Skeletal muscle satellite cell (primary cell): ENCODE measurements at regions not wholly inside any gene's neighbourhood (a gene's known extent, or its start where the extent isn't known, plus 50 kb on each side); places are given as distances from the start of the nearest gene placed in this dataset.

Experiments used
- H3K27me3 ChIP-seq: 2 replicates; pipeline ENCODE4 v1.7.0; 2013; ENCODE audit warnings: low read length; ENCODE audit not compliant: control insufficient read depth, insufficient read depth
- H3K36me3 ChIP-seq: 2 replicates; pipeline ENCODE4 v1.7.0; 2013; ENCODE audit warnings: mild to moderate bottlenecking, control low read depth, low read length; ENCODE audit not compliant: insufficient read depth
- H3K4me1 ChIP-seq: 2 replicates; pipeline ENCODE4 v1.7.0; 2013; ENCODE audit warnings: low read length; ENCODE audit not compliant: control insufficient read depth, insufficient read depth
- H3K4me2 ChIP-seq: 2 replicates; pipeline ENCODE4 v1.7.0; 2013; ENCODE audit warnings: mild to moderate bottlenecking, low read length
- H3K4me3 ChIP-seq: 2 replicates; pipeline ENCODE4 v1.7.0; 2013; ENCODE audit warnings: low read length
- H3K9ac ChIP-seq: 2 replicates; pipeline ENCODE4 v1.7.0; 2013; ENCODE audit warnings: mild to moderate bottlenecking, low read depth, low read length, moderate library complexity
- H3K9me3 ChIP-seq: replicated peaks from 2 replicates; pipeline ENCODE4 v1.7.0; 2013; ENCODE audit warnings: mild to moderate bottlenecking, control low read depth, low read length

DNA sequence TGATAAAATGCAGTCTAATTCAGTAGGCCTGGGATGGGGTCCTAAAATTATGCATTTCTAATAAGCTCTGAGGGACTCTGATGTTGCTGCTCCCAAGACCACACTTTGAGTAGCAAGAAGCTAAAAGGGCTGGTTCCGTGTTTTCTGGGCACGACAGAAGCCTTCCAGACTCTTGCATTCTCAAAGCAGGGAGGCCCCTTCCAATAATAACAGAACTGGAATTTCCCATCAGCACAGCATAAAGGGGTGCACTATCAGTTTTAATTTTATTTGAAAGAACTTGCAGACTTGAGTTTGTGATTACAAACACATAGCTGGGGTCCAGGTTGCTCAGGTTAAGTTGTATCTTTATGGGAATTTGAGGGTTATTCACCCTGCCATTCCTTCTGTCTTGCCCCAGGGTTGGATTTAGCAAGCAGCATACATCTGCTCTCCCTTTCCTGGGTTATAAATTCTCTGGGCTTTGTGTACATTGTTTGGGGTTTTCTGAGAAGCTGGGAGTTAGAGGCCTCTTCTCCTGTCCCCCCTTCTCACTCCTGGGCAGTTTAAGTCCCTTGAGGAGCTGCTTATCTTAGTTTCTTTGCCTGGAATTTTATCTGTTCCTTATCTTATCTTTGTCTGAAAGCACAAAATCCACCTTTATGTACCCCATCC is 94.2 kb upstream of the SLC2A1 start:
- Histone ChIP-seq H3K27me3 (peaks cover 26% of the 10 kb centered on the region), H3K36me3 (no peaks in the 10 kb centered on the region), H3K9me3 (no peaks in the 10 kb centered on the region), H3K9ac (no peak overlapping the region), H3K4me3 (no peak overlapping the region), H3K4me2 (no peak overlapping the region), H3K4me1 (no peaks in the 10 kb centered on the region)

DNA sequence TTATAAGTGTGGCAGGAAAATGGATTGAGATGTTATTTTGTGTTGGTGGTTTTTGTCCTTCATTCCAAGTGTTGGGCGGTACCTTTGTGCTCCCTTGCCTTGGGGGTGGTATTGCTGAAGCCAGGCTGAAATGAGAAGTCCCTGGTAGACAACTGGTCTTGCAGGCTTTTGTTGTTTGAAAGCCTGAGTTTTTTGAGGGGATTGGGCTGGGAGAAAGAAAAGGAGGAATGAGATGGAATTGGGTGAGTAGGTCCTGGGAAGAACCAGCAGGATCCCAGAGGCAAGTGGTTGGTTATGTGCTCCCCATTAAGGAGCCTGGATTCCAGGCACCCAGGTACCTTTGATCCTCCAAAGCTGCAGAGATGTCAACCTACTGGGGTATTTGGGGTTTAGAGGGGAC is 93.7 kb upstream of the SLC2A1 start:
- Histone ChIP-seq H3K36me3 (no peaks in the 10 kb centered on the region), H3K4me1 (no peaks in the 10 kb centered on the region), H3K27me3 (peaks cover 26% of the 10 kb centered on the region), H3K9ac (no peak overlapping the region), H3K4me2 (no peak overlapping the region), H3K4me3 (no peak overlapping the region), H3K9me3 (no peaks in the 10 kb centered on the region)

DNA sequence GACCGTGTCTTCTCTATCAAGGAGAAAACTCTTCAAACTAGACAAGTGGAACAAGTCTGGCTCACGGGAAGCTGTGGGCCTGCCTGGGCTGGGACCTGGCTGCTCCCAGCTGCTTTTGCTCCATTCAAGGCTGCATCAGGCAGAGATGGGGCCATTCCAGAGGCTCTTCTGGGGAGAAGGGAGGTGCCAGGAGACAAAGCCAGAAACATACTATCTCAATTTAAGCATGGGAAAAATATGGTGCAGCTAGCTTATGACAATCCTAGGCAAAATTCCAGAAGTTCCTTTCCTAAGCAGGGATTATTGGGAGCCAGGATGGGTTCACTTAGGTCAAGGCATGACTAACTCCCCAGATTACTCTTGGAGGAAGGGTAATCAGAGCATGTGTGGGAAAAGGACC is 90.8 kb upstream of the SLC2A1 start:
- Histone ChIP-seq H3K9ac (no peak overlapping the region), H3K4me3 (no peak overlapping the region), H3K4me1 (no peaks in the 10 kb centered on the region), H3K36me3 (no peaks in the 10 kb centered on the region), H3K4me2 (no peak overlapping the region), H3K27me3 (peaks cover 47% of the 10 kb centered on the region), H3K9me3 (no peaks in the 10 kb centered on the region)

- Histone ChIP-seq H3K4me2 (no peak overlapping the region), H3K9me3 (no peaks in the 10 kb centered on the region), H3K36me3 (no peaks in the 10 kb centered on the region), H3K9ac (no peak overlapping the region), H3K27me3 (peaks cover 47% of the 10 kb centered on the region), H3K4me1 (no peaks in the 10 kb centered on the region), H3K4me3 (no peak overlapping the region)
These were observed 89.9 kb upstream of the SLC2A1 start for GRCh38 chr1:43048601-43049011.

GRCh38 chr1:43047135-43047534 is 88.5 kb upstream of the SLC2A1 start:
- Histone ChIP-seq H3K4me2 (no peak overlapping the region), H3K9me3 (no peaks in the 10 kb centered on the region), H3K27me3 (peaks cover 40% of the 10 kb centered on the region), H3K9ac (no peak overlapping the region), H3K4me1 (no peaks in the 10 kb centered on the region), H3K36me3 (no peaks in the 10 kb centered on the region), H3K4me3 (no peak overlapping the region)

DNA sequence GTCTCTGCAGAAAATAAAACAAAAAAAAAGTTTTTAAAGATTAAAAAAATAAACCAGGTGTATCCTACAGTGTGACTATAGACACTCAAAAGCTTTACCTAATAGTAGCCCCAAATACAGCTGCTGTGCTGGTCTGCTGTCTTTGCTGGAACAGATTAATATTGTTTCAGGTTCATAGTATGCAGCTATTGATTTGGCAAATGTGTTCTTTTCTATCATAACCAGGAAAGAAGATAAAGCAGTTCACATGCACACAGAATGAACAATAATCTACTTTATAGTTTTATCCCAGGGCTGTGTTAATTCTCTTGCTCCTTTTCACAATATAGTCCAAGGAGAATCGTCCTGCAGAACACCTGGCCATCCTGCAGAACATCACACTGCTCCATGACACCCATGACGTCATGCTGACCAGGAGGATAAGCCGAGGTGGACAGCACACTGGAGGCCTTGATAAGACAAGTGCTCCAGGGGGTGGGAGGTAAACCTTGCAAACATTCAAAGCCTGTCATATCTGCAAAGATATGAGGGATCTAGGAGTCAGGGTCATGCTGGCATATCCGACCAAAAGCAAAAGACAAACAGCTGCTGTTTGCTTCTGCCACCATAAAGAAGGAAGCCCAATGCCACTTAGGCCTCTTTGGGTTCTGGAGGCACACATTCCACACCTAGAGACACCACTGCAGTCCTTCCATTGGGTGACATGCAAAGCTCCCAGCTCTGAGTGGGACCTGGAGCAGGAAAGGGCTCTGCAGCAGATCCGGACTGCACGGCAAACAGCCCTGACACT is 86.1 kb upstream of the SLC2A1 start:
- Histone ChIP-seq H3K9me3 (no peaks in the 10 kb centered on the region), H3K9ac (no peak overlapping the region), H3K4me1 (no peaks in the 10 kb centered on the region), H3K27me3 (peaks cover 28% of the 10 kb centered on the region), H3K4me2 (no peak overlapping the region), H3K4me3 (no peak overlapping the region), H3K36me3 (no peaks in the 10 kb centered on the region)

- Histone ChIP-seq H3K27me3 (peaks cover 26% of the 10 kb centered on the region), H3K4me2 (no peak overlapping the region), H3K36me3 (no peaks in the 10 kb centered on the region), H3K4me3 (no peak overlapping the region), H3K4me1 (no peaks in the 10 kb centered on the region), H3K9ac (no peak overlapping the region), H3K9me3 (no peaks in the 10 kb centered on the region)
These were observed 85.0 kb upstream of the SLC2A1 start for GRCh38 chr1:43043695-43044094.

DNA sequence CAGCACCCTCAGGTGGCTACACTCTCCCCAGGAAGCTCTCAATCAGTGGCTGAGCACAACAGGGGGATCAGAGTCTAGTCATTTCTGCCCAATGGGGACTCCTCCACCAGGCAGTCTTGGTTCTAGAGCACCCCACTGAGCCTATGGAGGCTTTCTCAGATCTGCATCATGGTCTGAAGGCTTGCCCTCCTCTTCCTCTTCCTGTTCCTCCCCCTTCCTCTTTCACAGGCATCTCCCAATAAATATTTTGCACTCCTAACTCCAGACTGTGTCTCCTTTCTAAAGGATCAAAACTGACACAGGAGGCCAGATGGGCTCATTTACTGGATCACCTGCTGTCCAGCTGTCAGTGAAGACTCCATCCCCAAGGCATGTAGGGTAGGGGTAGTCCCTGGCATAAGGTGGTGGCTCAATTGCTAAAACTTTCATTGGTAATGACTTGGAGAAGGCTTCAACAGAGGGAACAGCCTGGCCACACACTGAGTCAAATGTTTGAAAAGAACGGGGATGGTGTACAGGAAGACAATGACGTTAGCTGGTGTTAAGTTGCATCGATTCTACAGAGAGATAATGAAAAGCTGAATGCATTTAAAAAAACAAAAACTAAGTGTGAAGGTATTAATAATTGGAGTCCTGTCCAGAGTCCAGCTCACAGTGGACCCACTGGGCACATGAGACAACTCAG is 84.2 kb upstream of the SLC2A1 start:
- H3K4me2 ChIP-seq, result no peak overlapping the region
- no peak overlapping the region for H3K4me3 ChIP-seq
- H3K36me3 ChIP-seq, result no peaks in the 10 kb centered on the region
- no peaks in the 10 kb centered on the region for H3K9me3 ChIP-seq
- H3K4me1 ChIP-seq, result no peaks in the 10 kb centered on the region
- H3K9ac ChIP-seq, result no peak overlapping the region
- H3K27me3 ChIP-seq, result peaks cover 31% of the 10 kb centered on the region

DNA sequence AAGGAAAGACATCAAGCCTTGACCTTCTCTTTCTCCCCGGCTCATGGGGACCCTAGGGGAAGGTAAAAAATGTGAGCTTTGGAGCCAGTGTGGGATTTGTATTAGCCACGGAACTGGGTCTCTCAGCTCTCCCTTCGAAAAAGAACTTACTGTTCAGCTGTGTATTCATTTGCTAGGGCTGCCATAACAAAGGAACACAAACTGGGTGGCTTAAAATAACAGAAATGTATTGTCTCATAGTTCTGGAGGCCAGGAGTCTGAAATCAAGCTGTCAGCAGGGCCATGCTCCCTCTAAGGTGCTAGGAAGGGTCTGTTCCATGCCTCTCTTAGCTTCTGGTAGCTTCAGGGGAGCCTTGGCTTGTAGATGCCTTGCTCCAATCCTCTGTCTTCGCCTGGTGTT is 83.5 kb upstream of the SLC2A1 start:
- Histone ChIP-seq H3K9ac (no peak overlapping the region), H3K27me3 (peaks cover 29% of the 10 kb centered on the region)

DNA sequence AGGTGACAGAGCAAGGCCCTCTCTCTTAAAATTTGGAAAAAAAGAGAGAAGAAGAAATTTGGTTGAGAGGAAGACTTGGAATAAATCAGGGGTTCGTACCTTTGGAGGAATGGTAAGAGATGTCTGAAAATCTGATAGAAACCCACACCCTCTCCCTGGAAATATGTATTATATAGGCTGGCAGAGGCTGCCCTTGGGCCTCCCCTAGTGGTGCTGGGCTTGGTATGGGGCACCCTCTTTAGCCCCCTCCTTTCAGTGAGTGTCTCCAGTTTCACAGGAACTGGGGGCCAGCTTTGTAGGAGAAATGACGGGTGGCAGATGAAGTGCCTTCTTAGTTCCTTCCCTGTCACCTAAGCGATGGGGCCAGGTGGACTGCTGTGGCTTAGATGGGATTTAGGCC is 82.9 kb upstream of the SLC2A1 start:
- H3K4me2 ChIP-seq, result no peak overlapping the region
- no peaks in the 10 kb centered on the region for H3K4me1 ChIP-seq
- peaks cover 25% of the 10 kb centered on the region for H3K27me3 ChIP-seq
- no peak overlapping the region for H3K4me3 ChIP-seq
- no peaks in the 10 kb centered on the region for H3K9me3 ChIP-seq
- no peaks in the 10 kb centered on the region for H3K36me3 ChIP-seq
- H3K9ac ChIP-seq, result no peak overlapping the region

More for the DNA sequence above, 83.5 kb upstream of the SLC2A1 start:
- Histone ChIP-seq H3K4me2 (no peak overlapping the region), H3K9me3 (no peaks in the 10 kb centered on the region), H3K36me3 (no peaks in the 10 kb centered on the region), H3K4me3 (no peak overlapping the region), H3K4me1 (no peaks in the 10 kb centered on the region)

GRCh38 chr1:43039228-43040055 is 80.8 kb upstream of the SLC2A1 start:
- no peaks in the 10 kb centered on the region for H3K4me1 ChIP-seq
- H3K27me3 ChIP-seq, result peaks cover 7% of the 10 kb centered on the region
- H3K36me3 ChIP-seq, result no peaks in the 10 kb centered on the region
- no peak overlapping the region for H3K4me3 ChIP-seq
- no peaks in the 10 kb centered on the region for H3K9me3 ChIP-seq
- no peak overlapping the region for H3K4me2 ChIP-seq
- no peak overlapping the region for H3K9ac ChIP-seq
